ENCODE measurements at regions not wholly inside any gene's neighbourhood (a gene's known extent, or its start where the extent isn't known, plus 50 kb on each side); places are given as distances from the start of the nearest gene placed in this dataset.

DNA sequence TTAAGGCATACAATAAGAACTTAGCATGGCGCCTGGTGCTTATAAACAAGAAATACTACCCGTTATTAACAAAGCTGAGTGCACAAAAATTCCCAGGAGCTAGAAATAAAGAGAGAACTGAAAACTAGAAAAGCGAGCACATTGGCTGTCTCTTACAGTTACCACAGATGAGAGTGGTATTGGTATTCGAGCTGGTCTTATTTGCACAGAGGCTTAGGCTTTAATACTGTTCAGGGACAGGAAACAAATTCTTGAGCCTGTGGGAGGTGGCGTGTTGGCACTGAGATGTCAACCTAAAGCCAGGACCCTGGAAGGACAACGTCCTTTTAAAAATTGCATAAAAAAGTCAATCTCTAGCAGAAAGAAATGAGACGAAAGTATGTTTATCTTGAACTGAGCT lies 67.3 kb upstream of the IGFBP2 start:
- H3K9me2 ChIP-seq (ENCODE audit: insufficient read depth): no peaks in the 10 kb centered on the region
- intact Hi-C loops (cut with micrococcal nuclease; ENCODE audit: unreplicated experiment): no loop called here
- TF ChIP-seq, protein P1, sequence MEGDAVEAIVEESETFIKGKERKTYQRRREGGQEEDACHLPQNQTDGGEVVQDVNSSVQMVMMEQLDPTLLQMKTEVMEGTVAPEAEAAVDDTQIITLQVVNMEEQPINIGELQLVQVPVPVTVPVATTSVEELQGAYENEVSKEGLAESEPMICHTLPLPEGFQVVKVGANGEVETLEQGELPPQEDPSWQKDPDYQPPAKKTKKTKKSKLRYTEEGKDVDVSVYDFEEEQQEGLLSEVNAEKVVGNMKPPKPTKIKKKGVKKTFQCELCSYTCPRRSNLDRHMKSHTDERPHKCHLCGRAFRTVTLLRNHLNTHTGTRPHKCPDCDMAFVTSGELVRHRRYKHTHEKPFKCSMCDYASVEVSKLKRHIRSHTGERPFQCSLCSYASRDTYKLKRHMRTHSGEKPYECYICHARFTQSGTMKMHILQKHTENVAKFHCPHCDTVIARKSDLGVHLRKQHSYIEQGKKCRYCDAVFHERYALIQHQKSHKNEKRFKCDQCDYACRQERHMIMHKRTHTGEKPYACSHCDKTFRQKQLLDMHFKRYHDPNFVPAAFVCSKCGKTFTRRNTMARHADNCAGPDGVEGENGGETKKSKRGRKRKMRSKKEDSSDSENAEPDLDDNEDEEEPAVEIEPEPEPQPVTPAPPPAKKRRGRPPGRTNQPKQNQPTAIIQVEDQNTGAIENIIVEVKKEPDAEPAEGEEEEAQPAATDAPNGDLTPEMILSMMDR (conservative IDR thresholded peaks at IDR 0.05): no peak
- TF ChIP-seq EZH2 (IDR thresholded peaks at IDR 0.05; ENCODE audit: low read depth): no peak

GRCh38 chr2:216568576-216568975 lies 64.6 kb upstream of the IGFBP2 start:
- POLR2A ChIA-PET (ENCODE audit: unreplicated experiment): no interaction called here
- H3K27ac ChIP-seq: no peak overlapping the region
- no peak overlapping the region for H2AFZ ChIP-seq
- intact Hi-C loops (cut with micrococcal nuclease; ENCODE audit: unreplicated experiment): no loop called here
- H3K27me3 ChIP-seq (ENCODE audit: insufficient read depth, low read depth): no peaks in the 10 kb centered on the region
- H3F3A ChIP-seq (ENCODE audit: insufficient read depth, low read depth): no peaks in the 10 kb centered on the region; the same call in 1 of the 2 replicates
- H4K20me1 ChIP-seq (ENCODE audit: insufficient read depth): no peaks in the 10 kb centered on the region
- H3K79me2 ChIP-seq (ENCODE audit: low read depth): no peaks in the 10 kb centered on the region
- H3K9me3 ChIP-seq (ENCODE audit: insufficient read depth, low read depth): peaks cover 6% of the 10 kb centered on the region; the same call in 1 of the 2 replicates
- H3K4me3 ChIP-seq: no peak overlapping the region
- no peaks in the 10 kb centered on the region for H3K9me2 ChIP-seq (ENCODE audit: insufficient read depth)
- TF ChIP-seq, protein P1 (conservative IDR thresholded peaks at IDR 0.05): no peak
- TF ChIP-seq EZH2 (IDR thresholded peaks at IDR 0.05; ENCODE audit: low read depth): no peak
- H3K36me3 ChIP-seq (ENCODE audit: low read depth): no peaks in the 10 kb centered on the region
- no peak overlapping the region for H3K4me2 ChIP-seq
- H3K4me1 ChIP-seq (replicated peaks; ENCODE audit: insufficient read depth): peaks cover 8% of the 10 kb centered on the region
- BruUV-seq (replicated peaks): no TSS peak
- DNase-seq: no peak
- CTCF ChIA-PET: no interaction called here

More for the DNA sequence above, 67.3 kb upstream of the IGFBP2 start:
- Histone ChIP-seq H2AFZ (no peak overlapping the region), H3K9me3 (ENCODE audit: insufficient read depth, low read depth) (peaks cover 2% of the 10 kb centered on the region; the same call in 1 of the 2 replicates), H3F3A (ENCODE audit: insufficient read depth, low read depth) (no peaks in the 10 kb centered on the region), H3K27ac (no peak overlapping the region), H3K36me3 (ENCODE audit: low read depth) (no peaks in the 10 kb centered on the region), H3K4me1 (replicated peaks; ENCODE audit: insufficient read depth) (no peaks in the 10 kb centered on the region), H3K4me2 (no peak overlapping the region), H3K4me3 (no peak overlapping the region), H3K27me3 (ENCODE audit: insufficient read depth, low read depth) (no peaks in the 10 kb centered on the region), H3K79me2 (ENCODE audit: low read depth) (no peaks in the 10 kb centered on the region), H4K20me1 (ENCODE audit: insufficient read depth) (no peaks in the 10 kb centered on the region)
- POLR2A ChIA-PET (ENCODE audit: unreplicated experiment): no interaction called here
- BruUV-seq (replicated peaks): no TSS peak
- CTCF ChIA-PET: no interaction called here
- DNase-seq: no peak

DNA sequence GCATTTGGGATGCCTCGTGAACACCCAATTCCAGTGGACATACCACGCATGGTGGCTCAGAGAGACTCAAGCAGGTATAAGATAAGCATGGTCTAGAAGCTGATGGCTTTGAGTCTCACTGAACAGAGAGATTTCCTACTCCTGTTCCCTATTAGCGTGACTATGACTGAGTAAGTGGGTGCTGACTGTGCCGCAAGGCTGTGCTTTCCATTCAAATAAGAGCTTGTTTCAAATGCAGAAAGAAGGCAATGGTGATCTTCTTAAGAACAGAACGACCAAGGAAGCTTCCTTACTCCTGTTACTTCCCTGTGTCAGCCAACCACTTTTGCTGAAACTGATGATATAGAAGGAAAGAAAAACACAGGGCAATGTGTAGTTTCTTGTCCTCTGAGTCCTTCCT lies 63.5 kb upstream of the IGFBP2 start:
- H3K4me1 ChIP-seq (replicated peaks; ENCODE audit: insufficient read depth): peaks cover 8% of the 10 kb centered on the region
- no peaks in the 10 kb centered on the region for H3K27me3 ChIP-seq (ENCODE audit: insufficient read depth, low read depth)
- no peak overlapping the region for H3K4me3 ChIP-seq
- intact Hi-C loops (cut with micrococcal nuclease; ENCODE audit: unreplicated experiment): no loop called here
- H4K20me1 ChIP-seq (ENCODE audit: insufficient read depth): no peaks in the 10 kb centered on the region
- no peak overlapping the region for H3K27ac ChIP-seq
- DNase-seq: no peak
- no peak overlapping the region for H2AFZ ChIP-seq
- no peaks in the 10 kb centered on the region for H3K9me2 ChIP-seq (ENCODE audit: insufficient read depth)
- H3F3A ChIP-seq (ENCODE audit: insufficient read depth, low read depth): no peaks in the 10 kb centered on the region; the same call in 1 of the 2 replicates
- peaks cover 6% of the 10 kb centered on the region; the same call in 1 of the 2 replicates for H3K9me3 ChIP-seq (ENCODE audit: insufficient read depth, low read depth)
- no peak for TF ChIP-seq EZH2 (IDR thresholded peaks at IDR 0.05; ENCODE audit: low read depth)
- TF ChIP-seq, protein P1 (conservative IDR thresholded peaks at IDR 0.05): no peak
- no TSS peak for BruUV-seq (replicated peaks)
- no peaks in the 10 kb centered on the region for H3K36me3 ChIP-seq (ENCODE audit: low read depth)
- no peak overlapping the region for H3K4me2 ChIP-seq
- CTCF ChIA-PET: no interaction called here
- no peaks in the 10 kb centered on the region for H3K79me2 ChIP-seq (ENCODE audit: low read depth)
- POLR2A ChIA-PET (ENCODE audit: unreplicated experiment): no interaction called here
